K562 (cell line): ENCODE measurements at regions not wholly inside any gene's neighbourhood (a gene's known extent, or its start where the extent isn't known, plus 50 kb on each side); places are given as distances from the start of the nearest gene placed in this dataset.

Experiments
- ATAC-seq: fragments of 200-7000 bp; cut with Tn5 transposase; 3 replicates; pipeline ENCODE4 v1.9.1; 2020; ENCODE audit warnings: moderate library complexity
- BruUV-seq: library from RNA; stranded (reverse); fragments of 400-500 nt; replicated peaks from 2 replicates; lab custom pipeline; 2021; lab: Mats Ljungman, UMichigan
- CTCF ChIA-PET: fragments of 300-600 bp; formaldehyde crosslinking; extraction: SDS; loops from one replicate; lab custom pipeline; 2021; ENCODE audit warnings: low intra/inter-chr PET ratio; lab: Yijun Ruan, JAX
- POLR2A ChIA-PET: fragments of 300-600, 350-650 bp; sonication (Branson Sonifier 250); formaldehyde crosslinking; extraction: SDS; loops from one replicate; lab custom pipeline; 2021; ENCODE audit warnings: antibody characterized with exemption, inconsistent platforms; lab: Yijun Ruan, JAX
- DNase-seq, 4 experiments: peaks; one replicate each; pipeline versions ENCODE4 v3.0.0 to v3.0.0-alpha.2; 2011 to 2018; ENCODE audit warnings: low spot score in 3 of 4, mixed read lengths in 3 of 4; ENCODE audit errors: extremely low read depth in 1 of 4
- FAIRE-seq: peaks from 2 replicates; lab custom pipeline; 2011; peaks lifted over from hg19 to GRCh38; lab: Jason Lieb, UNC
- H2AFZ ChIP-seq: 2 replicates; pipeline ENCODE4 v1.6.0; 2011; ENCODE audit warnings: low read depth, low read length, control low read depth, inconsistent platforms
- H3K27ac ChIP-seq: fragments of 200-600 bp; 3 replicates; pipeline ENCODE4 v1.8.0; 2011; ENCODE audit warnings: low read depth, mild to moderate bottlenecking, control low read depth, inconsistent platforms, low read length, moderate library complexity, mixed read lengths; ENCODE audit errors: extremely low read depth
- H3K27me3 ChIP-seq, 2 experiments: fragments of 300-600 bp in 1 of 2; 2 replicates in 1 of 2; 3 replicates in 1 of 2; pipeline versions ENCODE4 v1.6.0 to v1.8.0; 2011; ENCODE audit warnings: inconsistent platforms in 2 of 2, low read length in 2 of 2, mild to moderate bottlenecking in 1 of 2, mixed read lengths in 1 of 2, moderate library complexity in 1 of 2; ENCODE audit not compliant: control insufficient read depth in 2 of 2, insufficient read depth in 2 of 2
- H3K36me3 ChIP-seq: fragments of 300-600 bp; 3 replicates; pipeline ENCODE4 v1.8.0; 2011; ENCODE audit warnings: mild to moderate bottlenecking, low read length, inconsistent platforms; ENCODE audit not compliant: control insufficient read depth, insufficient read depth
- H3K4me1 ChIP-seq, 2 experiments: fragments of 200-600 bp in 1 of 2; replicated peaks in 1 of 2; 2 replicates in 1 of 2; 3 replicates in 1 of 2; pipeline versions ENCODE4 v1.5.1 to v1.8.0; 2011; ENCODE audit warnings: inconsistent platforms in 2 of 2, low read length in 2 of 2, mild to moderate bottlenecking in 1 of 2, mixed read lengths in 1 of 2, moderate library complexity in 1 of 2; ENCODE audit not compliant: control insufficient read depth in 2 of 2, insufficient read depth in 2 of 2
- H3K4me2 ChIP-seq: 2 replicates; pipeline ENCODE4 v1.6.1; 2011; ENCODE audit warnings: low read length, control low read depth, inconsistent platforms, mixed read lengths; ENCODE audit not compliant: insufficient read depth
- H3K4me3 ChIP-seq: fragments of 200-600 bp; sonication (generic), shearing (Covaris generic); 2 replicates; pipeline ENCODE4 v1.5.1; 2016; ENCODE audit warnings: control low read depth, inconsistent platforms
- H3K79me2 ChIP-seq: fragments of 200-600 bp; 3 replicates; pipeline ENCODE4 v1.8.0; 2011; ENCODE audit warnings: low read length, inconsistent platforms; ENCODE audit not compliant: control insufficient read depth, insufficient read depth
- H3K9ac ChIP-seq, 2 experiments: 2 replicates each; pipeline versions ENCODE4 v1.6.0 to v1.6.1; 2011; ENCODE audit warnings: low read depth in 2 of 2, low read length in 2 of 2, control low read depth in 1 of 2, inconsistent platforms in 1 of 2, mild to moderate bottlenecking in 1 of 2, mixed read lengths in 1 of 2; ENCODE audit not compliant: insufficient read depth in 1 of 2
- H3K9me1 ChIP-seq: one replicate; pipeline ENCODE4 v1.6.0; 2011; ENCODE audit warnings: inconsistent platforms, mild to moderate bottlenecking, low read length, moderate library complexity; ENCODE audit not compliant: control insufficient read depth, insufficient read depth
- H3K9me3 ChIP-seq: replicated peaks from 2 replicates; pipeline ENCODE4 v1.5.1; 2011; ENCODE audit warnings: low read depth, low read length, inconsistent platforms; ENCODE audit not compliant: control insufficient read depth, insufficient read depth
- H4K20me1 ChIP-seq: replicated peaks from 2 replicates; pipeline ENCODE4 v1.6.1; 2011; ENCODE audit warnings: low read length, inconsistent platforms, mixed read lengths; ENCODE audit not compliant: control insufficient read depth, insufficient read depth
- BRF1 ChIP-seq: IDR thresholded peaks from 3 replicates; pipeline ENCODE4 v1.6.1; 2011; ENCODE audit warnings: borderline replicate concordance, mild to moderate bottlenecking; ENCODE audit not compliant: insufficient read length; ENCODE audit errors: extremely low read depth
- GABPB2 ChIP-seq: fragments of 250-450 bp; sonication (Bioruptor Pico); conservative IDR thresholded peaks from 2 replicates; pipeline ENCODE4 v1.5.1; 2021; ENCODE audit warnings: mild to moderate bottlenecking
- NUFIP1 ChIP-seq: fragments of 450-650 bp; IDR thresholded peaks from 2 replicates; pipeline ENCODE4 v1.6.1; 2018; ENCODE audit not compliant: partially characterized antibody
- TFAM ChIP-seq: fragments of 250-450 bp; sonication (Bioruptor Pico); conservative IDR thresholded peaks from 2 replicates; pipeline ENCODE4 v1.5.0; 2021; ENCODE audit warnings: mild to moderate bottlenecking, moderate library complexity
- ZKSCAN3 ChIP-seq: fragments of 250-450 bp; sonication (Bioruptor Pico); IDR thresholded peaks from 2 replicates; pipeline ENCODE4 v1.4.0; 2020
- ZNF354B ChIP-seq: fragments of 250-450 bp; sonication (Bioruptor Pico); IDR thresholded peaks from 2 replicates; pipeline ENCODE4 v1.4.0; 2020
- WGBS: fragments of 100-300 bp; shearing (Covaris generic); methylation state at CpG from one replicate; pipeline ENCODE4 v1.1.6; 2016; ENCODE audit warnings: low coverage, mixed read lengths; ENCODE audit not compliant: insufficient coverage; ENCODE audit errors: missing lambda C conversion rate; 5-methylcytosine and 5-hydroxymethylcytosine counted together
- in situ Hi-C: fragments of 300-500 bp; cut with MboI; formaldehyde crosslinking; loops from 4 replicates; pipeline ENCODE4 v1.15.0; 2018; ENCODE audit warnings: inconsistent platforms, mixed read lengths
- intact Hi-C: fragments of 100-400 bp; cut with micrococcal nuclease; formaldehyde crosslinking; loops from 2 replicates; pipeline ENCODE4 v1.14.2; 2022
- TF ChIP-seq, protein P1 (sequence below): fragments of 250-450 bp; sonication (Bioruptor Pico); IDR thresholded peaks from 2 replicates; pipeline ENCODE4 v1.5.0; 2021; ENCODE audit warnings: mild to moderate bottlenecking, moderate library complexity
- TF ChIP-seq, protein P2 (sequence below): sonication (generic); formaldehyde crosslinking; IDR thresholded peaks from 2 replicates; pipeline ENCODE4 v1.8.1; 2023; ENCODE audit warnings: mild to moderate bottlenecking, missing genetic modification reagents

DNA sequence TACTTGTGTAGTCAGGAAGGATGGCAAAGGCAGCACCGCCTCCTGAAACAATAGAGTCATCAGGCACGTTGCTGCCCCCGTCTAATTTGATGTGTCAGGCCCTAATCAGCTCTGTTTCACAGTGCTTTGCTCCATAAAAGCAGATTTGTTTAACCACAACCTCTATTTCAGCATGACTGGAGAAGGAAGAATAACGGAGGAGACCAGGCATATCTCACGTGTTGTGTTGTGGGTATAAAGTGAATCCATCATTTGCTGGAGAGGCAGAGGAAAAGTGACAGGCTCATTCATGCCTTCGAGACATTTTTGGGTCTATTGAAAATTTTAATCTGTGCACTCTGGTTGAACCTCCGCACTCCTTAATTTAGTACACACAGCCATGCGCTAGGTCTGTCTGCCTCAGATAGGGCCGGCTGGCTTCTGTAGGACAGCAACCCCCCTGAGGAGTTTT, 940.4 kb upstream of the SLC10A2 start:
- H3K36me3 ChIP-seq: no peaks in the 10 kb centered on the region
- no peak overlapping the region for H3K27ac ChIP-seq
- no peak overlapping the region for H3K9ac ChIP-seq
- H3K4me1 ChIP-seq: no peaks in the 10 kb centered on the region
- 0% methylated on average over 9 of the region's 9 CpGs for WGBS
- H3K79me2 ChIP-seq: no peaks in the 10 kb centered on the region
- no peak overlapping the region for H3K4me2 ChIP-seq
- DNase-seq: no peak
- no peak overlapping the region for H3K4me3 ChIP-seq
- no peak for FAIRE-seq
- in situ Hi-C loops: no loop called here
- TF ChIP-seq ZKSCAN3: no peak
- TF ChIP-seq, protein P1, sequence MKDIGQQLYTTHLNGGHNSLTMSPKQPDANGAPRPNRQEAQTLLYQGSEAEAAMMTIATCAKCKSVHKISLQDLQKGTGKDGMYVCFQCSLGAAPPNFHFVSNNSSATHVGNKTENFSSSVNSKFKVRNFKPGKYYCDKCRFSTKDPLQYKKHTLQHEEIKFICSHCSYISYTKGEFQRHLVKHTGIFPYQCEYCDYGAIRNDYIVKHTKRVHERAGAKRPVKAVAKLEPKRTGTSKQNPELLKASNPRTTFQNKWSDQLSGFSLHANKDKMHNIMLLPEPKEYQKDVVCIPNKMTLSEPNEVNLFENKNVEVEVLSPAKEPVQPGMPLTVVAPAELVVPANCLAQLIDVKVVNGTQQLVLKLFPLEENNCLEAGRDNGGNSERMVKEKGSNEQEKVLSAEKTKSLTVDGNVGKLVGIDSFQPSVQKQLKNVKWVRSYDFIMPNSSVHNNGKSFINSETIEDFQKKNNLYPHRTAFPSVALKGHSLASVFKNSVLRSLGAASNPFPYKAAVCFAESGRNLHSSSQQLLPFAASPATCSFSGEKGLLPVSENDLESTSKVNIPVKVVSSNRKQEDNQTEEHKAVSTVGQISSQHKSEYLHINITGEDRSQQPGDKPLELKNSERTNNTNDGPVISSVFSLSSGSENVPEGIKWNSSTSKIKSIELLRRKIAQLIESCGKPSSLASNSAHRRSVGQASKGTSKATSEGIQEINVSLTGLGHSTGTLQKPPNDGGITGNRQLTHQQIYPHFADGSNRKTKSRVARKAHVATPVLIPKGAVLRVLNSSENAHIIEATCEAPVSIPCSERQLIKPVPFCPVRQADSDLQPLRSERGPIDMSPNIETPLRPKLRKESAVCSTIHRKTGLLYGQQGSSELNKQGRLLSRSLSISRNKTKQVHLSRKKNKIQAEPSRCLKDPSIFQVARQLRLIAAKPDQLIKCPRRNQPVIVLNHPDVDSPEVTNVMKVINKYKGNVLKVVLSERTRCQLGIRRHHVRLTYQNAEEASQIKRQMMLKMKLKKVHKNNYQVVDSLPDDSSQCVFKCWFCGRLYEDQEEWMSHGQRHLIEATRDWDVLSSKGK (CRISPR knock-in tag): no peak
- TF ChIP-seq, protein P2, sequence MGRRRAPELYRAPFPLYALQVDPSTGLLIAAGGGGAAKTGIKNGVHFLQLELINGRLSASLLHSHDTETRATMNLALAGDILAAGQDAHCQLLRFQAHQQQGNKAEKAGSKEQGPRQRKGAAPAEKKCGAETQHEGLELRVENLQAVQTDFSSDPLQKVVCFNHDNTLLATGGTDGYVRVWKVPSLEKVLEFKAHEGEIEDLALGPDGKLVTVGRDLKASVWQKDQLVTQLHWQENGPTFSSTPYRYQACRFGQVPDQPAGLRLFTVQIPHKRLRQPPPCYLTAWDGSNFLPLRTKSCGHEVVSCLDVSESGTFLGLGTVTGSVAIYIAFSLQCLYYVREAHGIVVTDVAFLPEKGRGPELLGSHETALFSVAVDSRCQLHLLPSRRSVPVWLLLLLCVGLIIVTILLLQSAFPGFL (CRISPR knock-in tag): no peak
- TF ChIP-seq NUFIP1: no peak
- no peak for TF ChIP-seq ZNF354B (CRISPR knock-in tag)
- TF ChIP-seq GABPB2 (CRISPR knock-in tag): no peak
- TF ChIP-seq TFAM (CRISPR knock-in tag): no peak
- TF ChIP-seq BRF1: no peak
- no peaks in the 10 kb centered on the region for H4K20me1 ChIP-seq
- intact Hi-C loops: no loop called here
- H3K27me3 ChIP-seq: no peaks in the 10 kb centered on the region
- H3K9me1 ChIP-seq: no peaks in the 10 kb centered on the region
- ChIA-PET POLR2A (no interaction called here), CTCF (no interaction called here)
- no peak for ATAC-seq
- no peaks in the 10 kb centered on the region for H3K9me3 ChIP-seq
- no peak overlapping the region for H2AFZ ChIP-seq
- no TSS peak for BruUV-seq
